Mesodermal cell (in vitro differentiated cells): ENCODE measurements at regions not wholly inside any gene's neighbourhood (a gene's known extent, or its start where the extent isn't known, plus 50 kb on each side); places are given as distances from the start of the nearest gene placed in this dataset.
"Not testable (repeated sequence)": the region's sequence is repeated elsewhere in the genome, so short reads cannot be mapped to it uniquely, and the experiment has no call there.

Experiments used
- H3K27ac ChIP-seq: 2 replicates; pipeline ENCODE4 v1.7.0; 2013; ENCODE audit warnings: mild to moderate bottlenecking, low read depth, low read length, moderate library complexity; ENCODE audit not compliant: severe bottlenecking
- H3K36me3 ChIP-seq: 2 replicates; pipeline ENCODE4 v1.7.1; 2013; ENCODE audit warnings: mild to moderate bottlenecking, low read length, moderate library complexity; ENCODE audit not compliant: control insufficient read depth, insufficient read depth
- H3K4me1 ChIP-seq: one replicate; pipeline ENCODE4 v1.7.1; 2013; ENCODE audit warnings: mild to moderate bottlenecking, low read length; ENCODE audit not compliant: insufficient read depth, control insufficient read depth, poor library complexity, severe bottlenecking
- H3K4me3 ChIP-seq: 2 replicates; pipeline ENCODE4 v1.7.0; 2013; ENCODE audit warnings: low read length, control low read depth, mild to moderate bottlenecking; ENCODE audit not compliant: insufficient read depth, poor library complexity, severe bottlenecking; ENCODE audit errors: extremely low read depth
- H3K9me3 ChIP-seq: 2 replicates; pipeline ENCODE4 v1.7.1; 2013; ENCODE audit warnings: mild to moderate bottlenecking, low read length, moderate library complexity; ENCODE audit not compliant: control insufficient read depth
- WGBS, 2 experiments: methylation state at CpG; one replicate each; pipeline ENCODE4 v1.1.5; 2013; ENCODE audit warnings: missing lambda C conversion rate in 2 of 2; ENCODE audit not compliant: insufficient coverage in 2 of 2; 5-methylcytosine and 5-hydroxymethylcytosine counted together

- H3K4me1 ChIP-seq: peaks cover 10% of the 10 kb centered on the region
- H3K36me3 ChIP-seq: no peaks in the 10 kb centered on the region
- H3K27ac ChIP-seq: no peak overlapping the region
- peaks cover 5% of the 10 kb centered on the region for H3K9me3 ChIP-seq
- no peak overlapping the region for H3K4me3 ChIP-seq
These were observed 232.5 kb downstream of the SQOR start for GRCh38 chr15:45867281-45867680.

- H3K4me1 ChIP-seq: peaks cover 10% of the 10 kb centered on the region
- no peaks in the 10 kb centered on the region for H3K36me3 ChIP-seq
- peaks cover 5% of the 10 kb centered on the region for H3K9me3 ChIP-seq
- H3K27ac ChIP-seq: no peak overlapping the region
- WGBS, 2 experiments: 86 to 90% methylated on average over 1 to 2 of the region's 2 CpGs
- H3K4me3 ChIP-seq: no peak overlapping the region
These were observed 233.4 kb downstream of the SQOR start for GRCh38 chr15:45868109-45868691.

- 96 to 98% methylated on average over 5 of the region's 5 CpGs for WGBS, 2 experiments
- no peak overlapping the region for H3K27ac ChIP-seq
- peaks cover 5% of the 10 kb centered on the region for H3K9me3 ChIP-seq
- no peaks in the 10 kb centered on the region for H3K36me3 ChIP-seq
- no peak overlapping the region for H3K4me3 ChIP-seq
- H3K4me1 ChIP-seq: peaks cover 10% of the 10 kb centered on the region
These were observed 234.3 kb downstream of the SQOR start for GRCh38 chr15:45869034-45869668.

- 75 to 100% methylated on average over 1 to 2 of the region's 3 CpGs for WGBS, 2 experiments
- no peaks in the 10 kb centered on the region for H3K36me3 ChIP-seq
- peaks cover 5% of the 10 kb centered on the region for H3K9me3 ChIP-seq
- H3K4me1 ChIP-seq: peaks cover 10% of the 10 kb centered on the region
- no peak overlapping the region for H3K27ac ChIP-seq
- H3K4me3 ChIP-seq: no peak overlapping the region
These were observed 236.5 kb downstream of the SQOR start for GRCh38 chr15:45871121-45871855.

- no peaks in the 10 kb centered on the region for H3K36me3 ChIP-seq
- WGBS, 2 experiments: 82 to 92% methylated on average over 3 of the region's 3 CpGs
- peaks cover 10% of the 10 kb centered on the region for H3K4me1 ChIP-seq
- peaks cover 5% of the 10 kb centered on the region for H3K9me3 ChIP-seq
- no peak overlapping the region for H3K27ac ChIP-seq
- no peak overlapping the region for H3K4me3 ChIP-seq
These were observed 239.0 kb downstream of the SQOR start for GRCh38 chr15:45873781-45874180.

GRCh38 chr15:45874566-45874965 lies 239.7 kb downstream of the SQOR start:
- not testable (repeated sequence) for H3K27ac ChIP-seq, H3K4me3 ChIP-seq, H3K36me3 ChIP-seq, H3K9me3 ChIP-seq
- no CpG with 5 or more reads among the region's 2 CpGs for whole genome bisulfite sequencing, 2 experiments
- peaks cover 10% of the 10 kb centered on the region for H3K4me1 ChIP-seq

- no peaks in the 10 kb centered on the region for H3K4me1 ChIP-seq
- WGBS, 2 experiments: 100% methylated on average over 1 to 2 of the region's 2 CpGs
- no peak overlapping the region for H3K4me3 ChIP-seq
- no peak overlapping the region for H3K27ac ChIP-seq
- H3K9me3 ChIP-seq: no peaks in the 10 kb centered on the region
- H3K36me3 ChIP-seq: no peaks in the 10 kb centered on the region
These were observed 249.5 kb downstream of the SQOR start for GRCh38 chr15:45884289-45884688.

- Histone ChIP-seq H3K36me3 (no peaks in the 10 kb centered on the region), H3K27ac (no peak overlapping the region), H3K4me3 (no peak overlapping the region), H3K4me1 (no peaks in the 10 kb centered on the region), H3K9me3 (no peaks in the 10 kb centered on the region)
- 81 to 86% methylated on average over 4 of the region's 6 CpGs for WGBS, 2 experiments
These were observed 250.1 kb downstream of the SQOR start for GRCh38 chr15:45884755-45885445.

GRCh38 chr15:45885801-45886200 lies 251.0 kb downstream of the SQOR start:
- no peak overlapping the region for H3K27ac ChIP-seq
- H3K4me1 ChIP-seq: no peaks in the 10 kb centered on the region
- no peaks in the 10 kb centered on the region for H3K9me3 ChIP-seq
- no peak overlapping the region for H3K4me3 ChIP-seq
- WGBS, 2 experiments: 97 to 100% methylated on average over 6 to 11 of the region's 21 CpGs
- no peaks in the 10 kb centered on the region for H3K36me3 ChIP-seq

- 85 to 100% methylated on average over 2 of the region's 2 CpGs for WGBS, 2 experiments
- H3K4me3 ChIP-seq: no peak overlapping the region
- H3K4me1 ChIP-seq: no peaks in the 10 kb centered on the region
- H3K36me3 ChIP-seq: no peaks in the 10 kb centered on the region
- no peak overlapping the region for H3K27ac ChIP-seq
- H3K9me3 ChIP-seq: no peaks in the 10 kb centered on the region
These were observed 256.9 kb downstream of the SQOR start for GRCh38 chr15:45891766-45892165.
